Peyer's patch (tissue), 4 donors: ENCODE measurements at regions not wholly inside any gene's neighbourhood (a gene's known extent, or its start where the extent isn't known, plus 50 kb on each side); places are given as distances from the start of the nearest gene placed in this dataset.

Experiments used
- DNase-seq, 3 donors: peaks; one replicate each; pipeline ENCODE4 v3.0.0-alpha.2; 2017 to 2019
- H3K27ac ChIP-seq, 4 donors: fragments of 200-600 bp; sonication (generic); one replicate each; pipeline ENCODE4 v1.5.1; 2016 to 2019
- H3K27me3 ChIP-seq, 2 donors: fragments of 200-600 bp; sonication (generic); one replicate each; pipeline ENCODE4 v1.5.1; 2019
- H3K36me3 ChIP-seq, 3 donors: fragments of 200-600 bp; sonication (generic); one replicate each; pipeline ENCODE4 v1.5.1; 2016 to 2019
- H3K4me1 ChIP-seq, 4 donors: fragments of 200-600 bp; sonication (generic); one replicate each; pipeline ENCODE4 v1.5.1; 2016 to 2019
- H3K4me3 ChIP-seq, 4 donors: fragments of 200-600 bp; sonication (generic); 1 replicate in 3 of 4; 2 replicates in 1 of 4; pipeline ENCODE4 v1.5.1; 2016 to 2019; ENCODE audit warnings: mild to moderate bottlenecking in 1 of 4
- H3K9me3 ChIP-seq, 4 donors: fragments of 200-600 bp; sonication (generic); one replicate each; pipeline ENCODE4 v1.5.1; 2016 to 2019; ENCODE audit warnings: mild to moderate bottlenecking in 1 of 4
- CTCF ChIP-seq, 6 experiments: fragments of 450-650 bp in 4 of 6; fragments of 200-600 bp in 2 of 6; sonication (generic) in 1 of 6; IDR thresholded peaks; one replicate each; pipeline ENCODE4 v1.5.1; 2017 to 2019; ENCODE audit warnings: antibody characterized with exemption in 6 of 6, mild to moderate bottlenecking in 3 of 6, moderate library complexity in 1 of 6
- POLR2A ChIP-seq, 2 donors: fragments of 450-650 bp; IDR thresholded peaks; one replicate each; pipeline ENCODE4 v1.5.1; 2017; ENCODE audit warnings: antibody characterized with exemption in 2 of 2, mild to moderate bottlenecking in 2 of 2, moderate library complexity in 2 of 2

- TF ChIP-seq POLR2A (IDR thresholded peaks at IDR 0.05): no peak
- TF ChIP-seq CTCF (IDR thresholded peaks at IDR 0.05): no peak
- DNase-seq: no peak
- Histone ChIP-seq H3K4me3 (no peak overlapping the region), H3K27ac (no peak overlapping the region), H3K36me3 (no peaks in the 10 kb centered on the region), H3K27me3 (no peaks in the 10 kb centered on the region), H3K4me1 (no peaks in the 10 kb centered on the region), H3K9me3 (no peaks in the 10 kb centered on the region)
Measured at GRCh38 chr11:105328061-105328460, 188.5 kb upstream of the CARD18 start.

- H3K36me3 ChIP-seq: no peaks in the 10 kb centered on the region
- H3K4me3 ChIP-seq: no peak overlapping the region
- no peaks in the 10 kb centered on the region for H3K27me3 ChIP-seq
- H3K9me3 ChIP-seq: no peaks in the 10 kb centered on the region
- H3K27ac ChIP-seq: no peak overlapping the region
- TF ChIP-seq CTCF (IDR thresholded peaks at IDR 0.05) (no peak), POLR2A (IDR thresholded peaks at IDR 0.05) (no peak)
- no peaks in the 10 kb centered on the region for H3K4me1 ChIP-seq
- no peak for DNase-seq
Measured at GRCh38 chr11:105324156-105324555, 184.6 kb upstream of the CARD18 start.

- TF ChIP-seq CTCF (IDR thresholded peaks at IDR 0.05) (no peak), POLR2A (IDR thresholded peaks at IDR 0.05) (no peak)
- Histone ChIP-seq H3K27me3 (no peaks in the 10 kb centered on the region), H3K36me3 (no peaks in the 10 kb centered on the region), H3K4me3 (no peak overlapping the region), H3K27ac (no peak overlapping the region), H3K4me1 (no peaks in the 10 kb centered on the region), H3K9me3 (no peaks in the 10 kb centered on the region)
- no peak for DNase-seq
Measured at GRCh38 chr11:105321696-105322095, 182.1 kb upstream of the CARD18 start.

GRCh38 chr11:105315287-105315686 is 175.7 kb upstream of the CARD18 start:
- no peak overlapping the region for H3K4me3 ChIP-seq
- no peak overlapping the region for H3K27ac ChIP-seq
- DNase-seq: no peak
- no peaks in the 10 kb centered on the region for H3K36me3 ChIP-seq
- TF ChIP-seq CTCF (IDR thresholded peaks at IDR 0.05) (no peak), POLR2A (IDR thresholded peaks at IDR 0.05) (no peak)
- H3K9me3 ChIP-seq: no peaks in the 10 kb centered on the region
- H3K4me1 ChIP-seq: no peaks in the 10 kb centered on the region
- H3K27me3 ChIP-seq: no peaks in the 10 kb centered on the region

GRCh38 chr11:105312266-105312665 is 172.7 kb upstream of the CARD18 start:
- Histone ChIP-seq H3K9me3 (no peaks in the 10 kb centered on the region), H3K4me1 (no peaks in the 10 kb centered on the region), H3K36me3 (no peaks in the 10 kb centered on the region), H3K27ac (no peak overlapping the region), H3K4me3 (no peak overlapping the region), H3K27me3 (no peaks in the 10 kb centered on the region)
- TF ChIP-seq POLR2A (IDR thresholded peaks at IDR 0.05) (no peak), CTCF (IDR thresholded peaks at IDR 0.05) (no peak)
- no peak for DNase-seq

GRCh38 chr11:105298630-105299029 is 159.1 kb upstream of the CARD18 start:
- H3K27ac ChIP-seq: no peak overlapping the region

More at GRCh38 chr11:105298630-105299029, 159.1 kb upstream of the CARD18 start:
- Histone ChIP-seq H3K4me3 (no peak overlapping the region), H3K9me3 (no peaks in the 10 kb centered on the region), H3K36me3 (no peaks in the 10 kb centered on the region), H3K27me3 (no peaks in the 10 kb centered on the region), H3K4me1 (no peaks in the 10 kb centered on the region)
- no peak for DNase-seq
- TF ChIP-seq POLR2A (IDR thresholded peaks at IDR 0.05): no peak
- TF ChIP-seq CTCF (IDR thresholded peaks at IDR 0.05): no peak
